Ishikawa (cell line): ENCODE measurements at regions not wholly inside any gene's neighbourhood (a gene's known extent, or its start where the extent isn't known, plus 50 kb on each side); places are given as distances from the start of the nearest gene placed in this dataset.

ENCODE experiments used
- CEBPB ChIP-seq: IDR thresholded peaks from 2 replicates; pipeline ENCODE4 v1.6.1; 2012
- CREB1 ChIP-seq: IDR thresholded peaks from 2 replicates; pipeline ENCODE4 v1.6.1; 2012; ENCODE audit warnings: low read depth
- EGR1 ChIP-seq: IDR thresholded peaks from 2 replicates; pipeline ENCODE4 v1.6.1; 2012
- EP300 ChIP-seq: IDR thresholded peaks from 2 replicates; pipeline ENCODE4 v1.6.1; 2012; ENCODE audit warnings: borderline replicate concordance
- FOXM1 ChIP-seq: IDR thresholded peaks from 2 replicates; pipeline ENCODE4 v1.6.1; 2012; ENCODE audit warnings: low read depth, borderline replicate concordance
- NFIC ChIP-seq: IDR thresholded peaks from 2 replicates; pipeline ENCODE4 v1.6.1; 2012
- RAD21 ChIP-seq: IDR thresholded peaks from 2 replicates; pipeline ENCODE4 v1.6.1; 2012; ENCODE audit warnings: low read depth
- TAF1 ChIP-seq: IDR thresholded peaks from 2 replicates; pipeline ENCODE4 v1.6.1; 2012; ENCODE audit warnings: low read depth, mild to moderate bottlenecking
- TCF12 ChIP-seq: IDR thresholded peaks from 2 replicates; pipeline ENCODE4 v1.6.1; 2012; ENCODE audit warnings: low read depth
- TEAD4 ChIP-seq: IDR thresholded peaks from 2 replicates; pipeline ENCODE4 v1.6.1; 2012
- YY1 ChIP-seq: IDR thresholded peaks from 2 replicates; pipeline ENCODE4 v1.6.1; 2012; ENCODE audit warnings: low read depth
- ZBTB7A ChIP-seq: IDR thresholded peaks from 2 replicates; pipeline ENCODE4 v1.6.1; 2012; ENCODE audit warnings: low read depth
- TF ChIP-seq, protein P1 (sequence below): IDR thresholded peaks from 2 replicates; pipeline ENCODE4 v1.6.1; 2012
- TF ChIP-seq, protein P2 (sequence below): IDR thresholded peaks from 2 replicates; pipeline ENCODE4 v1.6.1; 2012
- TF ChIP-seq, protein P3 (sequence below): IDR thresholded peaks from 2 replicates; pipeline ENCODE4 v1.6.1; 2012; ENCODE audit warnings: low read depth, mild to moderate bottlenecking

DNA sequence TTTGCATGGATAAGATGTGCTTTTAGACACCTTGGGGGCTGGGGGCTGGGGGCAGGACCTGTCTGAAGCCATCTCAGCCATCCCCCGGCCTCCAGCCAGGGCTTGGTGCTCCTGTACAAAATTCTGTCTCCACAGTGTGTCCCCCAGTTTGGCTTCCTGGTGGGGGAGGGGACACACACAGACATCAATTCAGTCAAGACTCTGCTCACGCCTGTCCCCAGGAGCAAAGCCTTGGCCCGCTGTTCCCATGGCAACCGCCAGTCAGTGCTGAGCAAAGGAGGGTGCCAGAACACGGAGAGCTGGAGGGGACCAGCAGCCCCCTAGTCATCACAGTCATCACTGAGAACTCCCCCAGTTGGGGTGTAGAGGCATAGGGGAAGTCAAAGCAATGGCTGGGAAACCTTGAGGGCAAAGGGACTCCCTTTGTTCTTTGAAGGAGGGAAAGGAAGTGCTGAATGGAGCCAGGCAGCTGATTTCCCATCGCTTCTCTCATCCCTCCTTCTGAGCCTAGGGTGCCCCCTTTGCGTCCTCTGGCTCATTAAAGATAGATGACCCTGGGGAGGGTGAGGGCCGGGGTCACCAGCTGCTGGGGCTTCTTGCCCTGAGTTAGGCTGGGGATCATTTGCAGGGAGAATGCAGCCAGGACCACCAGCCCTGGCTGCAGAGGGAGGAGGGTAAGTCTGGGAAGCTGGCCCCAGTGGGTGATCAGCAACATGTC, 134.9 kb upstream of the IPO9 start:
- no peak for TF ChIP-seq TEAD4
- TF ChIP-seq EGR1, result no peak
- TF ChIP-seq TAF1, result no peak
- TF ChIP-seq NFIC, result no peak
- no peak for TF ChIP-seq FOXM1
- no peak for TF ChIP-seq EP300
- no peak for TF ChIP-seq CEBPB
- no peak for TF ChIP-seq CREB1
- TF ChIP-seq YY1, result no peak
- TF ChIP-seq, protein P1, sequence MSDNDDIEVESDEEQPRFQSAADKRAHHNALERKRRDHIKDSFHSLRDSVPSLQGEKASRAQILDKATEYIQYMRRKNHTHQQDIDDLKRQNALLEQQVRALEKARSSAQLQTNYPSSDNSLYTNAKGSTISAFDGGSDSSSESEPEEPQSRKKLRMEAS, result no peak
- TF ChIP-seq, protein P2, sequence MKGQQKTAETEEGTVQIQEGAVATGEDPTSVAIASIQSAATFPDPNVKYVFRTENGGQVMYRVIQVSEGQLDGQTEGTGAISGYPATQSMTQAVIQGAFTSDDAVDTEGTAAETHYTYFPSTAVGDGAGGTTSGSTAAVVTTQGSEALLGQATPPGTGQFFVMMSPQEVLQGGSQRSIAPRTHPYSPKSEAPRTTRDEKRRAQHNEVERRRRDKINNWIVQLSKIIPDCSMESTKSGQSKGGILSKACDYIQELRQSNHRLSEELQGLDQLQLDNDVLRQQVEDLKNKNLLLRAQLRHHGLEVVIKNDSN, result no peak
- TF ChIP-seq, protein P3, sequence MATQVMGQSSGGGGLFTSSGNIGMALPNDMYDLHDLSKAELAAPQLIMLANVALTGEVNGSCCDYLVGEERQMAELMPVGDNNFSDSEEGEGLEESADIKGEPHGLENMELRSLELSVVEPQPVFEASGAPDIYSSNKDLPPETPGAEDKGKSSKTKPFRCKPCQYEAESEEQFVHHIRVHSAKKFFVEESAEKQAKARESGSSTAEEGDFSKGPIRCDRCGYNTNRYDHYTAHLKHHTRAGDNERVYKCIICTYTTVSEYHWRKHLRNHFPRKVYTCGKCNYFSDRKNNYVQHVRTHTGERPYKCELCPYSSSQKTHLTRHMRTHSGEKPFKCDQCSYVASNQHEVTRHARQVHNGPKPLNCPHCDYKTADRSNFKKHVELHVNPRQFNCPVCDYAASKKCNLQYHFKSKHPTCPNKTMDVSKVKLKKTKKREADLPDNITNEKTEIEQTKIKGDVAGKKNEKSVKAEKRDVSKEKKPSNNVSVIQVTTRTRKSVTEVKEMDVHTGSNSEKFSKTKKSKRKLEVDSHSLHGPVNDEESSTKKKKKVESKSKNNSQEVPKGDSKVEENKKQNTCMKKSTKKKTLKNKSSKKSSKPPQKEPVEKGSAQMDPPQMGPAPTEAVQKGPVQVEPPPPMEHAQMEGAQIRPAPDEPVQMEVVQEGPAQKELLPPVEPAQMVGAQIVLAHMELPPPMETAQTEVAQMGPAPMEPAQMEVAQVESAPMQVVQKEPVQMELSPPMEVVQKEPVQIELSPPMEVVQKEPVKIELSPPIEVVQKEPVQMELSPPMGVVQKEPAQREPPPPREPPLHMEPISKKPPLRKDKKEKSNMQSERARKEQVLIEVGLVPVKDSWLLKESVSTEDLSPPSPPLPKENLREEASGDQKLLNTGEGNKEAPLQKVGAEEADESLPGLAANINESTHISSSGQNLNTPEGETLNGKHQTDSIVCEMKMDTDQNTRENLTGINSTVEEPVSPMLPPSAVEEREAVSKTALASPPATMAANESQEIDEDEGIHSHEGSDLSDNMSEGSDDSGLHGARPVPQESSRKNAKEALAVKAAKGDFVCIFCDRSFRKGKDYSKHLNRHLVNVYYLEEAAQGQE, result no peak
- no peak for TF ChIP-seq TCF12
- no peak for TF ChIP-seq ZBTB7A
- no peak for TF ChIP-seq RAD21

DNA sequence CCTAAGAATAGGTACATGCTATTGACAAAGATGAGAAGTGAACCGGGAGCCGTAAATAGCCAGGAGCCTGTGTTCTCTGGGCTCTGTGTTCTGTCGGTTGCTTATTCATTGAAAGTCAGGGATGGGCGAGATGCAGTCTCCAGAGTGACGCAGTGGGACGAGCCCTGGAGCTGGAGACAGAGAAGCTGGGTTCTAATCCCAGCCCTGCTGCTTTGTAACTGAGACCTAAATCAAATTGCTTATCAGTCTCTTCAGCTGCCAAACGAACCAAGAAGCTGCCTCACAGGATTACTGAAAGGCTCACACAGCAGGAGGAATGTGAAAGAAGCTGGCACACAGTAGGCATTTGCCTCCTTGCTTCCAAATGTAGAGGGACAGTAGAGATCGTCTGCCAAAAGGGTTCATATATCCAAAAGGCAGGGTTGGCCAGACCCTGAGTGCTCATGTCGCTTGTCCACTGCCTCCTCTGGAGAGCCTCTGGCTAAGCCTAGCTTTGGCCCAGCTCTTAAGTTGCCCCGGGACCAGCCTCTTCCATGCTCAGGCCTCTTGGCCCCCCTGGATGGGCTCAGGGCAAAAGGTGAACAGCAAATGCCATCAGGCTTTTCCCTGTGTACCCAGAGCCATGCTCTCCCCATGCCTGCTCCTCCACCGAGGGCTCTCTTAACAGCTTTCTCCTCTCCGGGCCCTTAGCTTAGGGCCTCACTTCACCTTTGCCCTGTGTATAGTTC, 134.2 kb upstream of the IPO9 start:
- no peak for TF ChIP-seq TCF12

GRCh38 chr1:201695607-201696006, 133.3 kb upstream of the IPO9 start:
- TF ChIP-seq FOXM1 (no peak), EP300 (no peak), CREB1 (no peak), NFIC (no peak), CEBPB (no peak), RAD21 (no peak), TEAD4 (no peak), TAF1 (no peak), ZBTB7A (no peak), TCF12 (no peak), EGR1 (no peak), YY1 (no peak)
- TF ChIP-seq, protein P2, result no peak
- TF ChIP-seq, protein P3, result no peak
- TF ChIP-seq, protein P1, result no peak

DNA sequence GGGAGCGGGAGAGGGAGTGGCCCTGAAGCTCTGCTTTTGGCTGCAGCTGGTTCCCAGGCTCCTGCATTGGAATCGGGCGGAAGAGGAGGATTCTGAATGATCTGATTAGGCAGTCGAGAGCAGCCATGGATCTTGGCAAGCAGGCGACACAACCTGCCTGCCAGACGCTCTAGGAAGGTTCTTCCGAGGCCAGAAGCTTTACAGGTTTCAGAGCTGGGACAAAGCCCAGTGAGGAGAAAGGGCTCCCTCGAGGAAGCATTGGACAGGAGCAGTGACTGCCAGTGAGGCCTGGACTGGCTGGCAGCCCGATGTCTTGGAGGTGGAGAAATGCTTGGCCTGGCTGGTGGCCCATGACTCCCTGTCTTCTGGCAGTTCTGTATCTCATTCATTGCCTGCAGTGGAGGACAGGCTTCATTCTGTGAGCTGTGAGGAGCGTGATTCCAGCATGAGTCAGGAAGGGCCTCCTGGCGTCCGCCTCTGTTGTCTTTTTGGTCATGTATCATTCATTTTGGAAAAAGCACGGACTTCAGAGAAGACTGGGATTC, 132.7 kb upstream of the IPO9 start:
- TF ChIP-seq CREB1, result no peak
- TF ChIP-seq, protein P1, result no peak
- TF ChIP-seq NFIC, result no peak
- no peak for TF ChIP-seq TEAD4
- no peak for TF ChIP-seq ZBTB7A
- TF ChIP-seq, protein P3, result no peak
- TF ChIP-seq, protein P2, result no peak
- TF ChIP-seq EP300, result no peak
- no peak for TF ChIP-seq TAF1
- TF ChIP-seq FOXM1, result no peak
- no peak for TF ChIP-seq RAD21
- TF ChIP-seq YY1, result no peak
- TF ChIP-seq CEBPB, result no peak
- TF ChIP-seq EGR1, result no peak
- TF ChIP-seq TCF12, result no peak
